A549 (cell line): ENCODE measurements at regions not wholly inside any gene's neighbourhood (a gene's known extent, or its start where the extent isn't known, plus 50 kb on each side); places are given as distances from the start of the nearest gene placed in this dataset.

ENCODE experiments used
- ATAC-seq, 2 experiments: fragments of 200-7000 bp in 1 of 2; fragments of >200 bp in 1 of 2; cut with Nextera tagmentation in 1 of 2; cut with Tn5 transposase in 1 of 2; 3 replicates each; pipeline versions ENCODE4 v1.8.0 to v1.9.1; 2018 to 2020; ENCODE audit warnings: mild to moderate bottlenecking in 1 of 2, moderate library complexity in 1 of 2
- CTCF ChIA-PET: fragments of 300-600 bp; sonication (Branson Sonifier 250); formaldehyde crosslinking; extraction: SDS; loops from one replicate; lab custom pipeline; 2021; ENCODE audit warnings: antibody characterized with exemption, inconsistent platforms; lab: Yijun Ruan, JAX
- POLR2A ChIA-PET: fragments of 350-600 bp; formaldehyde crosslinking; extraction: SDS; loops from one replicate; lab custom pipeline; 2021; ENCODE audit warnings: antibody characterized with exemption, inconsistent platforms; lab: Yijun Ruan, JAX
- DNase-seq, 2 experiments: peaks; one replicate each; pipeline versions ENCODE4 v3.0.0 to v3.0.0-alpha.2; 2011 to 2016; ENCODE audit warnings: low read depth in 1 of 2, low spot score in 1 of 2
- FAIRE-seq: peaks from 2 replicates; lab custom pipeline; 2011; peaks lifted over from hg19 to GRCh38; lab: Jason Lieb, UNC
- H3K27ac ChIP-seq, 2 experiments: fragments of >200 bp; sonication (Bioruptor Twin); formaldehyde crosslinking; 3 replicates each; pipeline ENCODE4 v1.5.1; 2016 to 2017
- H3K4me1 ChIP-seq: fragments of >200 bp; sonication (Bioruptor Twin); formaldehyde crosslinking; 3 replicates; pipeline ENCODE4 v1.6.1; 2016
- H3K4me2 ChIP-seq: fragments of >200 bp; sonication (Bioruptor Twin); formaldehyde crosslinking; 3 replicates; pipeline ENCODE4 v1.6.1; 2016
- H3K4me3 ChIP-seq: fragments of >200 bp; sonication (Bioruptor Twin); formaldehyde crosslinking; 3 replicates; pipeline ENCODE4 v1.5.1; 2016
- H3K9me3 ChIP-seq: fragments of >200 bp; sonication (Bioruptor Twin); formaldehyde crosslinking; 3 replicates; pipeline ENCODE4 v1.6.1; 2016
- CBX8 ChIP-seq: fragments of 200-600 bp; sonication (generic); IDR thresholded peaks from 2 replicates; pipeline ENCODE4 v1.6.1; 2016
- EHMT2 ChIP-seq: fragments of 200-600 bp; sonication (generic); IDR thresholded peaks from 2 replicates; pipeline ENCODE4 v1.6.1; 2016; ENCODE audit warnings: antibody characterized with exemption, low read depth, mild to moderate bottlenecking, moderate library complexity
- FOSB ChIP-seq: fragments of 250-450 bp; sonication (Bioruptor Pico); IDR thresholded peaks from 2 replicates; pipeline ENCODE4 v1.5.0; 2020; ENCODE audit warnings: mild to moderate bottlenecking, moderate library complexity
- FOSL2 ChIP-seq, 2 experiments: fragments of 450-650 bp in 1 of 2; fragments of >200 bp in 1 of 2; sonication (Bioruptor Twin) in 1 of 2; formaldehyde crosslinking; IDR thresholded peaks; 2 replicates each; pipeline versions ENCODE4 v1.5.0 to v1.6.1; 2016 to 2020; ENCODE audit warnings: mild to moderate bottlenecking in 1 of 2, moderate library complexity in 1 of 2
- JUN ChIP-seq, 2 experiments: fragments of >200 bp; sonication (Bioruptor Twin); formaldehyde crosslinking; IDR thresholded peaks; 2 replicates in 1 of 2; 3 replicates in 1 of 2; pipeline ENCODE4 v1.6.1; 2016 to 2017
- KDM5A ChIP-seq: fragments of 200-600 bp; sonication (generic); IDR thresholded peaks from 2 replicates; pipeline ENCODE4 v1.6.1; 2016; ENCODE audit warnings: antibody characterized with exemption, mild to moderate bottlenecking
- PHF8 ChIP-seq: fragments of 200-600 bp; sonication (generic); IDR thresholded peaks from 2 replicates; pipeline ENCODE4 v1.6.1; 2016; ENCODE audit warnings: low read depth, mild to moderate bottlenecking, antibody characterized with exemption, moderate library complexity, borderline replicate concordance
- RAD21 ChIP-seq, 2 experiments: fragments of >200 bp in 1 of 2; sonication (Bioruptor Twin) in 1 of 2; formaldehyde crosslinking in 1 of 2; IDR thresholded peaks in 1 of 2; conservative IDR thresholded peaks in 1 of 2; 2 replicates in 1 of 2; 3 replicates in 1 of 2; pipeline ENCODE4 v1.6.1; 2012 to 2018; ENCODE audit warnings: inconsistent platforms in 1 of 2
- RNF2 ChIP-seq: fragments of 200-600 bp; sonication (generic); IDR thresholded peaks from 2 replicates; pipeline ENCODE4 v1.6.1; 2016; ENCODE audit warnings: low read depth, mild to moderate bottlenecking, antibody characterized with exemption, moderate library complexity, borderline replicate concordance
- SMC3 ChIP-seq: fragments of >200 bp; sonication (Bioruptor Twin); formaldehyde crosslinking; IDR thresholded peaks from 3 replicates; pipeline ENCODE4 v1.6.1; 2018; ENCODE audit warnings: inconsistent platforms
- SREBF2 ChIP-seq: fragments of 450-650 bp; IDR thresholded peaks from 2 replicates; pipeline ENCODE4 v1.6.1; 2014; ENCODE audit warnings: mild to moderate bottlenecking, moderate library complexity
- TP53 ChIP-seq: fragments of 250-450 bp; sonication (Bioruptor Pico); IDR thresholded peaks from 2 replicates; pipeline ENCODE4 v1.5.0; 2021; ENCODE audit warnings: mild to moderate bottlenecking, moderate library complexity
- ZFP36 ChIP-seq: fragments of 450-650 bp; IDR thresholded peaks from 2 replicates; pipeline ENCODE4 v1.6.1; 2014; ENCODE audit warnings: borderline replicate concordance; ENCODE audit not compliant: partially characterized antibody
- ZSCAN20 ChIP-seq: fragments of 250-450 bp; sonication (Bioruptor Pico); IDR thresholded peaks from 2 replicates; pipeline ENCODE4 v1.8.0; 2022; ENCODE audit warnings: mild to moderate bottlenecking, moderate library complexity
- WGBS: methylation state at CpG from one replicate; pipeline ENCODE4 v1.1.6; 2017; ENCODE audit errors: missing lambda C conversion rate; 5-methylcytosine and 5-hydroxymethylcytosine counted together
- TF ChIP-seq, protein P1 (sequence below): fragments of >200 bp; sonication (Bioruptor Twin); formaldehyde crosslinking; IDR thresholded peaks from 3 replicates; pipeline ENCODE4 v1.5.1; 2016
- TF ChIP-seq, protein P2 (sequence below): fragments of >200 bp; sonication (Bioruptor Twin); formaldehyde crosslinking; IDR thresholded peaks from 3 replicates; pipeline ENCODE4 v1.6.1; 2016
- TF ChIP-seq, protein P3 (sequence below): fragments of 250-450 bp; sonication (Bioruptor Pico); IDR thresholded peaks from 2 replicates; pipeline ENCODE4 v1.5.0; 2021; ENCODE audit warnings: mild to moderate bottlenecking, moderate library complexity, borderline replicate concordance
- TF ChIP-seq, protein P4 (sequence below): IDR thresholded peaks from 2 replicates; pipeline ENCODE4 v1.6.1; 2012; ENCODE audit warnings: low read depth, borderline replicate concordance
- TF ChIP-seq, protein P5 (sequence below): fragments of 150-350 bp; IDR thresholded peaks from 2 replicates; pipeline ENCODE4 v1.6.1; 2014; ENCODE audit warnings: low read depth, mild to moderate bottlenecking, low read length

DNA sequence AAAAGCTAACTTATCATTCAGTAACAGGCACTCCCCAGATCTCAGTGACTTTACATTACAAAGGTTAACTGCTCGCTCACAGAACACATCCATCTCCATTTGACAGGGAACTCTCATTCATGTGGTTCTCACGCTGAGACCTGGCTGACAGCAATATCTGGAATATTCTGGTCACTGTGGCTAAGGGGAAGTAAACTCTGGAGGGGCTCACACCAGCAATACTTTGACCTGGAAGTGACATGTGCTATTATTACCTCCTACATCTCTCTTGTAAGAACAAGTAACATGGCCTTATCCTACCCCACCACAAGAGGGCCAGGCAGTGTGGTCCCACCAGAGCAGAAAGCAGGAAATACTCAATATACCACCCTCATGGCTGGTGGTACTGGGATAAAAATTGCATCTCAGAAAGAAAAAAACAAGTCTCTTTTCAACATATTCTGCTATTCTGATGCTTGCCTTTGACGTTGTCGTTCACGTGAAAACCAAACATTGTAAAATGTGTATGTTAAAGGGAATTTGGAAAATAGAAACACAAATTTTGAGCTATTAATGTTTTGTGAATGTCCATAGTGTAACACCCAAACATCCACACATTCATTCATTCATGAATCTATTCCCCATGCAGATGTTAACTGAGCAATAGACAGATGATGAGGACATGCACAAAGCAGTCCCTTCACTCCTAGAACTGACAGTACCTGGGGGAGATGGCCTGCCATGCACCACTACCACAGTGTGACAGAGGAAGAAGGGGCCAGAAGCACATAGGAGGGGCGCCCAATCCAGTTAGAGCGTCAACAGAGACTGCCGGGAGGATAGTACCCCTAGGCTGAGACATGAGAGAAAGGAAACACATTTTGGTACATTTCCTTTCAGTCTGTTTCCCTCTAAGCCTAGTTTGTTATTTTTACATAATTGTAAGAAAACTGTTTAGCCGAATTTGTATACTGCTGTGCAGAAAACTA, 166.0 kb upstream of the SP4 start:
- FAIRE-seq, result no peak
- TF ChIP-seq RNF2 (no peak), KDM5A (no peak), SMC3 (peak; percentile 58), RAD21 (conservative IDR thresholded peaks at IDR 0.05 in 1 of 2, IDR thresholded peaks at IDR 0.05 in 1 of 2) (peak; percentile 28 to 55; a peak in 3 of 5 replicates), ZFP36 (no peak)
- TF ChIP-seq, protein P1, sequence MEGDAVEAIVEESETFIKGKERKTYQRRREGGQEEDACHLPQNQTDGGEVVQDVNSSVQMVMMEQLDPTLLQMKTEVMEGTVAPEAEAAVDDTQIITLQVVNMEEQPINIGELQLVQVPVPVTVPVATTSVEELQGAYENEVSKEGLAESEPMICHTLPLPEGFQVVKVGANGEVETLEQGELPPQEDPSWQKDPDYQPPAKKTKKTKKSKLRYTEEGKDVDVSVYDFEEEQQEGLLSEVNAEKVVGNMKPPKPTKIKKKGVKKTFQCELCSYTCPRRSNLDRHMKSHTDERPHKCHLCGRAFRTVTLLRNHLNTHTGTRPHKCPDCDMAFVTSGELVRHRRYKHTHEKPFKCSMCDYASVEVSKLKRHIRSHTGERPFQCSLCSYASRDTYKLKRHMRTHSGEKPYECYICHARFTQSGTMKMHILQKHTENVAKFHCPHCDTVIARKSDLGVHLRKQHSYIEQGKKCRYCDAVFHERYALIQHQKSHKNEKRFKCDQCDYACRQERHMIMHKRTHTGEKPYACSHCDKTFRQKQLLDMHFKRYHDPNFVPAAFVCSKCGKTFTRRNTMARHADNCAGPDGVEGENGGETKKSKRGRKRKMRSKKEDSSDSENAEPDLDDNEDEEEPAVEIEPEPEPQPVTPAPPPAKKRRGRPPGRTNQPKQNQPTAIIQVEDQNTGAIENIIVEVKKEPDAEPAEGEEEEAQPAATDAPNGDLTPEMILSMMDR, result peak; percentile 34
- 6% methylated on average over 9 of the region's 9 CpGs for WGBS
- DNase-seq, result peak; percentile 16 to 48
- peak; percentile 85 to 90 for ATAC-seq
- no peak overlapping the region for H3K4me3 ChIP-seq
- CTCF ChIA-PET, result interaction anchor here (0.6 to 18.8 kb wide), 15 partner anchors 7 to 544 kb away, joined by 3 to 227 read pairs (median 3); no protein-coding TSS in a partner anchor
- POLR2A ChIA-PET, result no interaction called here
- no peak overlapping the region for H3K27ac ChIP-seq
- H3K9me3 ChIP-seq, result no peaks in the 10 kb centered on the region
- H3K4me2 ChIP-seq, result no peak overlapping the region
- H3K4me1 ChIP-seq, result no peaks in the 10 kb centered on the region

DNA sequence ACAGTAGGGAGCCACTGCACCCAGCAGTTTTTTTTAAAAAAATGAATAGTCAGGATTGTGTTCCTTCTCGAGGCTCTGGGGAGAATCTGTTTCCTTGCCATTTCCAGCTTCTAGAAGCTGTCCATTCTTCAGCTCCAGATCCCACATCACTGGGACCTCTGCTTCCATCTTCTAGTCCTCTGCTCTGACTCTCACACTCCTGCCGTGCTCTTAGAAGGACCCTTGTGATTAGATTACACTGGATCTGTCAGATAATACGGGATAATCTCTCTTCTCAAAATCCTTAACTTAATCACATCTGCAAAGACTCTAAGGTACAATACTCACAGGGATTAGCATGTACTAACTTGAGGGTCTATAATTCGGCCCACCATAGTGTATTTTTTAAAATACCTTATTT, 158.9 kb upstream of the SP4 start:
- Histone ChIP-seq H3K4me3 (no peak overlapping the region), H3K4me2 (no peak overlapping the region), H3K4me1 (no peaks in the 10 kb centered on the region), H3K9me3 (no peaks in the 10 kb centered on the region), H3K27ac (no peak overlapping the region)
- no peak for ATAC-seq
- no peak for FAIRE-seq
- DNase-seq, result no peak
- WGBS, result 7% methylated on average over 4 of the region's 4 CpGs
- POLR2A ChIA-PET, result no interaction called here
- TF ChIP-seq PHF8 (no peak), JUN (IDR thresholded peaks at IDR 0.05) (no peak), ZSCAN20 (no peak), TP53 (no peak), SREBF2 (no peak), EHMT2 (no peak), RAD21 (conservative IDR thresholded peaks at IDR 0.05 in 1 of 2, IDR thresholded peaks at IDR 0.05 in 1 of 2) (no peak), CBX8 (no peak), FOSB (no peak), FOSL2 (IDR thresholded peaks at IDR 0.05) (no peak), FOSL2 (CRISPR knock-in tag; IDR thresholded peaks at IDR 0.05) (no peak)
- TF ChIP-seq, protein P2, sequence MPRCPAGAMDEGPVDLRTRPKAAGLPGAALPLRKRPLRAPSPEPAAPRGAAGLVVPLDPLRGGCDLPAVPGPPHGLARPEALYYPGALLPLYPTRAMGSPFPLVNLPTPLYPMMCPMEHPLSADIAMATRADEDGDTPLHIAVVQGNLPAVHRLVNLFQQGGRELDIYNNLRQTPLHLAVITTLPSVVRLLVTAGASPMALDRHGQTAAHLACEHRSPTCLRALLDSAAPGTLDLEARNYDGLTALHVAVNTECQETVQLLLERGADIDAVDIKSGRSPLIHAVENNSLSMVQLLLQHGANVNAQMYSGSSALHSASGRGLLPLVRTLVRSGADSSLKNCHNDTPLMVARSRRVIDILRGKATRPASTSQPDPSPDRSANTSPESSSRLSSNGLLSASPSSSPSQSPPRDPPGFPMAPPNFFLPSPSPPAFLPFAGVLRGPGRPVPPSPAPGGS, result no peak
- TF ChIP-seq, protein P3, sequence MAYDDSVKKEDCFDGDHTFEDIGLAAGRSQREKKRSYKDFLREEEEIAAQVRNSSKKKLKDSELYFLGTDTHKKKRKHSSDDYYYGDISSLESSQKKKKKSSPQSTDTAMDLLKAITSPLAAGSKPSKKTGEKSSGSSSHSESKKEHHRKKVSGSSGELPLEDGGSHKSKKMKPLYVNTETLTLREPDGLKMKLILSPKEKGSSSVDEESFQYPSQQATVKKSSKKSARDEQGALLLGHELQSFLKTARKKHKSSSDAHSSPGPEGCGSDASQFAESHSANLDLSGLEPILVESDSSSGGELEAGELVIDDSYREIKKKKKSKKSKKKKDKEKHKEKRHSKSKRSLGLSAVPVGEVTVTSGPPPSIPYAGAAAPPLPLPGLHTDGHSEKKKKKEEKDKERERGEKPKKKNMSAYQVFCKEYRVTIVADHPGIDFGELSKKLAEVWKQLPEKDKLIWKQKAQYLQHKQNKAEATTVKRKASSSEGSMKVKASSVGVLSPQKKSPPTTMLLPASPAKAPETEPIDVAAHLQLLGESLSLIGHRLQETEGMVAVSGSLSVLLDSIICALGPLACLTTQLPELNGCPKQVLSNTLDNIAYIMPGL (CRISPR knock-in tag), result no peak
- TF ChIP-seq, protein P4, sequence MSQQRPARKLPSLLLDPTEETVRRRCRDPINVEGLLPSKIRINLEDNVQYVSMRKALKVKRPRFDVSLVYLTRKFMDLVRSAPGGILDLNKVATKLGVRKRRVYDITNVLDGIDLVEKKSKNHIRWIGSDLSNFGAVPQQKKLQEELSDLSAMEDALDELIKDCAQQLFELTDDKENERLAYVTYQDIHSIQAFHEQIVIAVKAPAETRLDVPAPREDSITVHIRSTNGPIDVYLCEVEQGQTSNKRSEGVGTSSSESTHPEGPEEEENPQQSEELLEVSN, result no peak
- TF ChIP-seq, protein P5, sequence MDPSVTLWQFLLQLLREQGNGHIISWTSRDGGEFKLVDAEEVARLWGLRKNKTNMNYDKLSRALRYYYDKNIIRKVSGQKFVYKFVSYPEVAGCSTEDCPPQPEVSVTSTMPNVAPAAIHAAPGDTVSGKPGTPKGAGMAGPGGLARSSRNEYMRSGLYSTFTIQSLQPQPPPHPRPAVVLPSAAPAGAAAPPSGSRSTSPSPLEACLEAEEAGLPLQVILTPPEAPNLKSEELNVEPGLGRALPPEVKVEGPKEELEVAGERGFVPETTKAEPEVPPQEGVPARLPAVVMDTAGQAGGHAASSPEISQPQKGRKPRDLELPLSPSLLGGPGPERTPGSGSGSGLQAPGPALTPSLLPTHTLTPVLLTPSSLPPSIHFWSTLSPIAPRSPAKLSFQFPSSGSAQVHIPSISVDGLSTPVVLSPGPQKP, result no peak
- CTCF ChIA-PET, result interaction anchor here (0.8 to 18.8 kb wide), 3 partner anchors 46 to 793 kb away, joined by 3 to 227 read pairs (median 3); no protein-coding TSS in a partner anchor
